ENCODE measurements at regions not wholly inside any gene's neighbourhood (a gene's known extent, or its start where the extent isn't known, plus 50 kb on each side); places are given as distances from the start of the nearest gene placed in this dataset.

- ChIA-PET CTCF (no interaction called here), POLR2A (no interaction called here)
- no peak for FAIRE-seq
- no peak for DNase-seq (ENCODE audit: low read depth, low spot score)
- no peak overlapping the region for H3K4me2 ChIP-seq (ENCODE audit: insufficient read depth, low read length)
- intact Hi-C loops (cut with micrococcal nuclease), result no loop called here
- H3K27ac ChIP-seq (ENCODE audit: insufficient read depth, low read depth, low read length), result no peak overlapping the region
- H3K9me3 ChIP-seq (replicated peaks; ENCODE audit: control insufficient read depth, insufficient read depth, low read length), result no peaks in the 10 kb centered on the region
- H3K27me3 ChIP-seq (ENCODE audit: control insufficient read depth in 2 of 2, insufficient read depth in 2 of 2, low read length in 2 of 2), result peaks cover 0 to 2% of the 10 kb centered on the region in 2 experiments
- H3K9ac ChIP-seq (replicated peaks; ENCODE audit: extremely low read depth, insufficient read depth, low read length), result no peak overlapping the region
- H3K4me3 ChIP-seq (replicated peaks in 1 of 3; ENCODE audit: insufficient read depth in 1 of 3, low read depth in 1 of 3, low read length in 3 of 3), result no peak overlapping the region
- no peaks in the 10 kb centered on the region for H3K9me1 ChIP-seq (replicated peaks; ENCODE audit: control insufficient read depth, extremely low read depth, insufficient read depth, low read length)
- no peaks in the 10 kb centered on the region for H3K79me2 ChIP-seq (ENCODE audit: control insufficient read depth, insufficient read depth, low read length)
- H3K36me3 ChIP-seq (ENCODE audit: control insufficient read depth in 2 of 2, extremely low read depth in 1 of 2, insufficient read depth in 2 of 2, low read length in 2 of 2), result no peaks in the 10 kb centered on the region
- no peaks in the 10 kb centered on the region for H4K20me1 ChIP-seq (replicated peaks; ENCODE audit: control insufficient read depth, extremely low read depth, insufficient read depth, low read length)
- H2AFZ ChIP-seq (ENCODE audit: low read depth, low read length), result no peak overlapping the region
- no peaks in the 10 kb centered on the region for H3K4me1 ChIP-seq (ENCODE audit: control insufficient read depth, extremely low read depth, insufficient read depth, low read length)
- TF ChIP-seq MAX (IDR thresholded peaks at IDR 0.05; ENCODE audit: insufficient read depth, insufficient read length), result no peak
- TF ChIP-seq EZH2 (IDR thresholded peaks at IDR 0.05; ENCODE audit: borderline replicate concordance, low read depth, low read length, severe bottlenecking), result no peak
- dilution Hi-C loops (cut with MboI; ENCODE audit: extremely low pct_ligation_motif_present, low sequenced_read_pairs), result no loop called here
- no TSS peak for BruUV-seq (replicated peaks)
These were observed 284.5 kb downstream of the ZNF608 start for GRCh38 chr5:124461941-124462340.

- Histone ChIP-seq H3K9ac (replicated peaks; ENCODE audit: extremely low read depth, insufficient read depth, low read length) (no peak overlapping the region), H3K4me2 (ENCODE audit: insufficient read depth, low read length) (no peak overlapping the region), H3K9me3 (replicated peaks; ENCODE audit: control insufficient read depth, insufficient read depth, low read length) (no peaks in the 10 kb centered on the region), H3K36me3 (ENCODE audit: control insufficient read depth in 2 of 2, extremely low read depth in 1 of 2, insufficient read depth in 2 of 2, low read length in 2 of 2) (no peaks in the 10 kb centered on the region), H3K79me2 (ENCODE audit: control insufficient read depth, insufficient read depth, low read length) (no peaks in the 10 kb centered on the region), H4K20me1 (replicated peaks; ENCODE audit: control insufficient read depth, extremely low read depth, insufficient read depth, low read length) (no peaks in the 10 kb centered on the region), H3K4me1 (ENCODE audit: control insufficient read depth, extremely low read depth, insufficient read depth, low read length) (no peaks in the 10 kb centered on the region), H3K9me1 (replicated peaks; ENCODE audit: control insufficient read depth, extremely low read depth, insufficient read depth, low read length) (no peaks in the 10 kb centered on the region), H2AFZ (ENCODE audit: low read depth, low read length) (no peak overlapping the region), H3K27me3 (ENCODE audit: control insufficient read depth in 2 of 2, insufficient read depth in 2 of 2, low read length in 2 of 2) (peaks cover 0 to 2% of the 10 kb centered on the region in 2 experiments), H3K27ac (ENCODE audit: insufficient read depth, low read depth, low read length) (no peak overlapping the region), H3K4me3 (replicated peaks in 1 of 3; ENCODE audit: insufficient read depth in 1 of 3, low read depth in 1 of 3, low read length in 3 of 3) (no peak overlapping the region)
- intact Hi-C loops (cut with micrococcal nuclease) (no loop called here), dilution Hi-C loops (cut with MboI; ENCODE audit: extremely low pct_ligation_motif_present, low sequenced_read_pairs) (no loop called here)
- FAIRE-seq (no peak), DNase-seq (ENCODE audit: low read depth, low spot score) (no peak)
- TF ChIP-seq POLR2A (IDR thresholded peaks at IDR 0.05; ENCODE audit: low read depth, low read length) (no peak), MAX (IDR thresholded peaks at IDR 0.05; ENCODE audit: insufficient read depth, insufficient read length) (no peak), CTCF (IDR thresholded peaks at IDR 0.05; ENCODE audit: extremely low read depth in 1 of 2, insufficient read depth in 1 of 2, low read depth in 1 of 2, low read length in 2 of 2) (no peak), GATA2 (IDR thresholded peaks at IDR 0.05; ENCODE audit: insufficient read depth, insufficient read length, low read depth, low read length) (no peak), JUN (IDR thresholded peaks at IDR 0.05; ENCODE audit: borderline replicate concordance, insufficient read depth, insufficient read length, low read depth) (no peak), MYC (IDR thresholded peaks at IDR 0.05; ENCODE audit: low read depth, low read length) (no peak), EZH2 (IDR thresholded peaks at IDR 0.05; ENCODE audit: borderline replicate concordance, low read depth, low read length, severe bottlenecking) (no peak), FOS (IDR thresholded peaks at IDR 0.05; ENCODE audit: borderline replicate concordance, insufficient read depth, low read length) (no peak), POLR2AphosphoS5 (IDR thresholded peaks at IDR 0.05; ENCODE audit: insufficient read depth, low read depth, low read length) (no peak)
- no TSS peak for BruUV-seq (replicated peaks)
- ChIA-PET CTCF (no interaction called here), POLR2A (no interaction called here)
These were observed 285.3 kb downstream of the ZNF608 start for GRCh38 chr5:124461157-124461556.

All from endothelial cell of umbilical vein (primary cell).